MM.1S (cell line): ENCODE measurements at regions not wholly inside any gene's neighbourhood (a gene's known extent, or its start where the extent isn't known, plus 50 kb on each side); places are given as distances from the start of the nearest gene placed in this dataset.

Source experiments
- CTCF ChIP-seq: fragments of 300-600 bp; sonication (generic); IDR thresholded peaks from 2 replicates; pipeline ENCODE4 v1.5.1; 2016; ENCODE audit warnings: antibody characterized with exemption, low read length, mixed read lengths
- EZH2 ChIP-seq: fragments of 300-600 bp; sonication (generic); optimal IDR thresholded peaks from 2 replicates; pipeline ENCODE3; 2017; ENCODE audit warnings: low read depth, mild to moderate bottlenecking, antibody characterized with exemption, low read length, mixed read lengths

- TF ChIP-seq CTCF (no peak), EZH2 (no peak)
These were observed 479.4 kb downstream of the OMA1 start for GRCh38 chr1:58067082-58067481.
